ENCODE measurements at regions not wholly inside any gene's neighbourhood (a gene's known extent, or its start where the extent isn't known, plus 50 kb on each side); places are given as distances from the start of the nearest gene placed in this dataset.

DNA sequence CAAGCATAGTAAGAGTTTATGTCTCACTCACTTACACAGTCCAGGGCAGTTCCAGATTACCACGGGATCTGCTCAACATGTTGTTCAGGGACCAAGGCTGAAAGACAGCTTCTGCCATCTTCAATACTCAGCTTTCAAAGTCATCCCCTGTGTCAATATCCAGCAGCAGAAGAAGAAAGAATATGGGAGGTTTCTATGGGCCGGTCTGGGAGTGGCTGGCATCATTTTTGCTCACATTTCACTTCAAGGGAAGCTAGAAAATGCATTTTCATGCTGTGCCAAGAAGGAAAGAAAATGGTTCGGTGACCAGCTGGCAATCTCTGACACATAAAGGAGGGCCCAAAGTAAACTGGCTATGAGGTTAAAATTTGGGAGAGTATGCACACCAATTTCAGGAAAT lies 211.5 kb upstream of the KLF3 start:
- no peak overlapping the region for H3K4me2 ChIP-seq (ENCODE audit: low read length)
- no peak overlapping the region for H3K4me3 ChIP-seq (ENCODE audit: low read depth, low read length)
- peaks cover 5% of the 10 kb centered on the region for H3K4me1 ChIP-seq
- TF ChIP-seq, protein P1, sequence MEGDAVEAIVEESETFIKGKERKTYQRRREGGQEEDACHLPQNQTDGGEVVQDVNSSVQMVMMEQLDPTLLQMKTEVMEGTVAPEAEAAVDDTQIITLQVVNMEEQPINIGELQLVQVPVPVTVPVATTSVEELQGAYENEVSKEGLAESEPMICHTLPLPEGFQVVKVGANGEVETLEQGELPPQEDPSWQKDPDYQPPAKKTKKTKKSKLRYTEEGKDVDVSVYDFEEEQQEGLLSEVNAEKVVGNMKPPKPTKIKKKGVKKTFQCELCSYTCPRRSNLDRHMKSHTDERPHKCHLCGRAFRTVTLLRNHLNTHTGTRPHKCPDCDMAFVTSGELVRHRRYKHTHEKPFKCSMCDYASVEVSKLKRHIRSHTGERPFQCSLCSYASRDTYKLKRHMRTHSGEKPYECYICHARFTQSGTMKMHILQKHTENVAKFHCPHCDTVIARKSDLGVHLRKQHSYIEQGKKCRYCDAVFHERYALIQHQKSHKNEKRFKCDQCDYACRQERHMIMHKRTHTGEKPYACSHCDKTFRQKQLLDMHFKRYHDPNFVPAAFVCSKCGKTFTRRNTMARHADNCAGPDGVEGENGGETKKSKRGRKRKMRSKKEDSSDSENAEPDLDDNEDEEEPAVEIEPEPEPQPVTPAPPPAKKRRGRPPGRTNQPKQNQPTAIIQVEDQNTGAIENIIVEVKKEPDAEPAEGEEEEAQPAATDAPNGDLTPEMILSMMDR (IDR thresholded peaks at IDR 0.05): no peak
- no peaks in the 10 kb centered on the region for H3K27me3 ChIP-seq (ENCODE audit: control insufficient read depth, insufficient read depth, low read length)
- H3K9ac ChIP-seq: no peak overlapping the region
- no peaks in the 10 kb centered on the region for H3K9me3 ChIP-seq (ENCODE audit: control insufficient read depth, low read length)
- no peak overlapping the region for H2AFZ ChIP-seq
- H3K27ac ChIP-seq: no peak overlapping the region
- no peaks in the 10 kb centered on the region for H3K79me2 ChIP-seq
- H3K36me3 ChIP-seq (ENCODE audit: control insufficient read depth, insufficient read depth, low read length): no peaks in the 10 kb centered on the region

DNA sequence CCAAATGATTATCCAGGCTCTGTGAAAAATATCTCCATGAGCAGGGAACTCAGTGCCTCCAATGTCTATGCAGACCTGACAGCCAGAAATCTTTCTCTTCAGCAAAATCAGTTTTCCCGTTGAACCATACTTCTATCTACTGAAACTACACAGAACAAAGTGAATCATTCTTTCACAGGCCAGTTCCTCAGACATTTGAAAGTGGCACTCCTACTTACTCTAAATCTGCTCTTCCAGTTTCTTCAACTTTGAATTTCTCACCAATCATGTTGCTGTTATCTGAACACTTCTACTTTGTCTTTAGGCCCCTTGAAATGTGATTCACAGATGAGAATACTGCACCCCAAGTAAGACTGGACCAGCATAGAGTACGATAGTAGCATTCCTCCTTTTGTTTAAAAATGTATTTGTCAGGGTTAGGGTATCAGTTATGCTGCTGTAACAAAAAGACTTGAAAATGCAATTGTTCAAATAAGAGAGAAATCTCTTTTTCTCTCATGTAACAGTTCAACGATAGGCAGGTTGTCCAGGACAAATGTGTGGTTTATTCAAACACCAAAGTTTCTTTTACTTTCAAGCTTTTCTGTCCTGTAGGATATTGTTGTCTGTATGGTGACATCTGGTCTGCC lies 210.6 kb upstream of the KLF3 start:
- Histone ChIP-seq H3K4me1 (peaks cover 5% of the 10 kb centered on the region), H3K36me3 (ENCODE audit: control insufficient read depth, insufficient read depth, low read length) (no peaks in the 10 kb centered on the region), H3K9me3 (ENCODE audit: control insufficient read depth, low read length) (no peaks in the 10 kb centered on the region), H3K27me3 (ENCODE audit: control insufficient read depth, insufficient read depth, low read length) (no peaks in the 10 kb centered on the region), H3K79me2 (no peaks in the 10 kb centered on the region), H3K4me3 (ENCODE audit: low read depth, low read length) (no peak overlapping the region), H3K9ac (no peak overlapping the region), H3K27ac (no peak overlapping the region), H2AFZ (no peak overlapping the region), H3K4me2 (ENCODE audit: low read length) (no peak overlapping the region)
- TF ChIP-seq, protein P1 (IDR thresholded peaks at IDR 0.05): no peak

DNA sequence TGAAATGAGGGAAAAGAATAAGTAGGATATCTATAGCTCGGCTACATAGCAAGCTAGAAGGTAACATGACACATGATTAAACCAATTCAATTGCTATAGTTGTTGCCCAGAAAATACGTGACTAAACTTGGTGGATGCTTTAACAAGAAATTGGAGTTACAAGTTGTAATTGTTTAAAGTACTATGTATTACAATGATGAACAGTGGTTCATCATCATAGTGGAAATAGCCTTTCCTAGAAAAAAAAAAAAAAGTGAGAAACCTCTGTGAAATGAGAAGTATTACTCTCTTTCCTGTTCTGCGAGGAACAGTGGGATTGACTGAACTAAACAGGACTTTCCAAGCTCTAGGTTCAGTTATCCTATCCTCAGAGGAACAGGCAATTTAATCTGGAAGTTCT lies 209.7 kb upstream of the KLF3 start:
- H3K9ac ChIP-seq: no peak overlapping the region
- H3K9me3 ChIP-seq (ENCODE audit: control insufficient read depth, low read length): no peaks in the 10 kb centered on the region
- no peak overlapping the region for H2AFZ ChIP-seq
- H3K27me3 ChIP-seq (ENCODE audit: control insufficient read depth, insufficient read depth, low read length): no peaks in the 10 kb centered on the region
- no peak overlapping the region for H3K4me2 ChIP-seq (ENCODE audit: low read length)
- TF ChIP-seq, protein P1 (IDR thresholded peaks at IDR 0.05): no peak
- H3K27ac ChIP-seq: no peak overlapping the region
- H3K36me3 ChIP-seq (ENCODE audit: control insufficient read depth, insufficient read depth, low read length): no peaks in the 10 kb centered on the region
- no peaks in the 10 kb centered on the region for H3K79me2 ChIP-seq
- no peak overlapping the region for H3K4me3 ChIP-seq (ENCODE audit: low read depth, low read length)
- H3K4me1 ChIP-seq: peaks cover 5% of the 10 kb centered on the region

DNA sequence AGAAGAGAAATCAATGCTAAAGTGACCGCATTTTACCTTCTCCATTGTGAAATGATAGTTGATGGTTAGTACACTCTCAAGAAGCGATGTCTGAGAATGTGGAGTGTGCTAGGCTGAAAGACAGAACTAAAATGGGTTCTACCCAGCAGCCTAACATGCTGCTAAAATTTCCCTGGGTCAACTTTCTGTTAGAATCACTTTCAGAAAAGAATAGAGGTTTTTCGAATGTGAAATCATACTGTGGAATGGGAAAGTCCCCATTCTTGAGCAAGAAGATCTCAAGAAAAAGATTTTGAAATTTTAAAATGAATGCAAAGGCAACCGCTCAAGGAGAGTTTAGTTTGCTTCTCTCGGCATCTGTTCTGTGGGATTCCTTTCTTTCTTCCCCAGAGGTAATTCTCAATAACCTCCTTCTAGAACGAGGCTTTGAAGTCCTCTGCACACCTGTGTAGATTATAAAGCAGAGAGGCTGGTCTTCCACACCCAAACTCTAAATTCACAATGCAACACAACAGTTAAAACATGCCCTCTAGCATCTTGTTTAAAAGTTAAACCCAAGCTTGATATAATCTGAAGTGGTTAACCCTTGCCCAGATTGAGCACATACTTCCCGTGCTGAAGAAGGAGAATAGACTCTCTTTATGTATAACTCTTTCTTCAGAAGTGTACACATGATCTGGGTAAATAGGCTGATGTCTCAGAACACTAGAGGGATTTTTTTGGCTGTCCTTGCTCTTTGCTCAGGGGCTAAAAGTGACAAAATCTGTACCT lies 208.7 kb upstream of the KLF3 start:
- TF ChIP-seq, protein P1 (IDR thresholded peaks at IDR 0.05): no peak
- H3K4me1 ChIP-seq: peaks cover 5% of the 10 kb centered on the region
- no peaks in the 10 kb centered on the region for H3K79me2 ChIP-seq
- H3K27me3 ChIP-seq (ENCODE audit: control insufficient read depth, insufficient read depth, low read length): no peaks in the 10 kb centered on the region
- no peak overlapping the region for H3K27ac ChIP-seq
- no peaks in the 10 kb centered on the region for H3K36me3 ChIP-seq (ENCODE audit: control insufficient read depth, insufficient read depth, low read length)
- no peak overlapping the region for H2AFZ ChIP-seq
- no peak overlapping the region for H3K4me2 ChIP-seq (ENCODE audit: low read length)
- H3K9me3 ChIP-seq (ENCODE audit: control insufficient read depth, low read length): no peaks in the 10 kb centered on the region
- no peak overlapping the region for H3K4me3 ChIP-seq (ENCODE audit: low read depth, low read length)
- no peak overlapping the region for H3K9ac ChIP-seq
